ENCODE measurements at regions not wholly inside any gene's neighbourhood (a gene's known extent, or its start where the extent isn't known, plus 50 kb on each side); places are given as distances from the start of the nearest gene placed in this dataset.

GRCh38 chr13:99072941-99073340, 95.1 kb upstream of the DOCK9 start:
- Histone ChIP-seq H3K27ac (ENCODE audit: control insufficient read depth, insufficient read depth, low read length) (no peak overlapping the region), H4K20me1 (ENCODE audit: control insufficient read depth, extremely low read depth, insufficient read depth, low read length) (no peaks in the 10 kb centered on the region), H3K4me2 (ENCODE audit: control insufficient read depth, extremely low read depth, insufficient read depth, low read depth, low read length) (no peak overlapping the region), H3K9me1 (ENCODE audit: control insufficient read depth, extremely low read depth, insufficient read depth, low read length) (no peaks in the 10 kb centered on the region), H3K9me3 (ENCODE audit: control insufficient read depth, low read depth, low read length) (no peaks in the 10 kb centered on the region), H3K9ac (ENCODE audit: control insufficient read depth, extremely low read depth, insufficient read depth, low read length) (no peak overlapping the region), H3K27me3 (ENCODE audit: control insufficient read depth, extremely low read depth, insufficient read depth, low read length) (no peaks in the 10 kb centered on the region), H3K79me2 (ENCODE audit: control insufficient read depth, insufficient read depth, low read length) (peaks cover 44% of the 10 kb centered on the region), H3K36me3 (ENCODE audit: control insufficient read depth in 2 of 2, extremely low read depth in 1 of 2, insufficient read depth in 2 of 2, low read length in 2 of 2) (peaks cover 6 to 8% of the 10 kb centered on the region in 2 experiments), H3K4me3 (ENCODE audit: control insufficient read depth in 2 of 3, extremely low read depth in 1 of 3, insufficient read depth in 2 of 3, low read depth in 1 of 3, low read length in 3 of 3) (no peak overlapping the region), H2AFZ (ENCODE audit: control insufficient read depth, low read length) (no peak overlapping the region), H3K4me1 (ENCODE audit: control insufficient read depth, extremely low read depth, insufficient read depth, low read length) (peaks cover 2% of the 10 kb centered on the region)
- FAIRE-seq (no peak), DNase-seq (ENCODE audit: low read depth, low spot score) (no peak)
- TF ChIP-seq EZH2 (IDR thresholded peaks at IDR 0.05; ENCODE audit: low read length) (no peak), CTCF (optimal IDR thresholded peaks at IDR 0.05 in 1 of 3, IDR thresholded peaks at IDR 0.05 in 1 of 3, conservative IDR thresholded peaks at IDR 0.05 in 1 of 3; ENCODE audit: extremely low read depth in 1 of 3, insufficient read depth in 2 of 3, low read length in 3 of 3) (no peak)
- dilution Hi-C loops (cut with MboI; ENCODE audit: extremely low pct_ligation_motif_present, low sequenced_read_pairs): no loop called here

- no peak for TF ChIP-seq CTCF (optimal IDR thresholded peaks at IDR 0.05 in 1 of 3, IDR thresholded peaks at IDR 0.05 in 1 of 3, conservative IDR thresholded peaks at IDR 0.05 in 1 of 3; ENCODE audit: extremely low read depth in 1 of 3, insufficient read depth in 2 of 3, low read length in 3 of 3)
- Histone ChIP-seq H3K27ac (ENCODE audit: control insufficient read depth, insufficient read depth, low read length) (no peak overlapping the region), H3K4me2 (ENCODE audit: control insufficient read depth, extremely low read depth, insufficient read depth, low read depth, low read length) (no peak overlapping the region), H3K9ac (ENCODE audit: control insufficient read depth, extremely low read depth, insufficient read depth, low read length) (no peak overlapping the region), H3K36me3 (ENCODE audit: control insufficient read depth in 2 of 2, extremely low read depth in 1 of 2, insufficient read depth in 2 of 2, low read length in 2 of 2) (peaks cover 6 to 8% of the 10 kb centered on the region in 2 experiments), H4K20me1 (ENCODE audit: control insufficient read depth, extremely low read depth, insufficient read depth, low read length) (no peaks in the 10 kb centered on the region), H3K79me2 (ENCODE audit: control insufficient read depth, insufficient read depth, low read length) (peaks cover 56% of the 10 kb centered on the region), H3K9me3 (ENCODE audit: control insufficient read depth, low read depth, low read length) (no peaks in the 10 kb centered on the region), H3K4me3 (ENCODE audit: control insufficient read depth in 2 of 3, extremely low read depth in 1 of 3, insufficient read depth in 2 of 3, low read depth in 1 of 3, low read length in 3 of 3) (no peak overlapping the region), H3K4me1 (ENCODE audit: control insufficient read depth, extremely low read depth, insufficient read depth, low read length) (no peaks in the 10 kb centered on the region), H2AFZ (ENCODE audit: control insufficient read depth, low read length) (no peak overlapping the region), H3K9me1 (ENCODE audit: control insufficient read depth, extremely low read depth, insufficient read depth, low read length) (no peaks in the 10 kb centered on the region), H3K27me3 (ENCODE audit: control insufficient read depth, extremely low read depth, insufficient read depth, low read length) (no peaks in the 10 kb centered on the region)
- dilution Hi-C loops (cut with MboI; ENCODE audit: extremely low pct_ligation_motif_present, low sequenced_read_pairs): no loop called here
- FAIRE-seq: no peak
- DNase-seq (ENCODE audit: low read depth, low spot score): no peak
Measured at GRCh38 chr13:99074693-99075092, 96.8 kb upstream of the DOCK9 start.
